Activated CD8-positive, alpha-beta T cell treated with anti-CD3 and anti-CD28 coated beads, Interleukin-2, amount 10 ng/mL, durations not matched to agents 7 days and 5 days (primary cell): ENCODE measurements at regions not wholly inside any gene's neighbourhood (a gene's known extent, or its start where the extent isn't known, plus 50 kb on each side); places are given as distances from the start of the nearest gene placed in this dataset.
"Not testable (repeated sequence)": the region's sequence is repeated elsewhere in the genome, so short reads cannot be mapped to it uniquely, and the experiment has no call there.

Source experiments
- ATAC-seq: fragments of 150-1000 bp; cut with Tn5 transposase; one replicate; pipeline ENCODE4 v1.10.0; 2021; ENCODE audit warnings: moderate library complexity
- CTCF ChIA-PET: fragments of 350-600 bp; sonication (Branson Sonifier 250); formaldehyde crosslinking; loops from one replicate; lab custom pipeline; 2021; ENCODE audit warnings: antibody characterized with exemption; lab: Charles Lee
- POLR2A ChIA-PET: fragments of 350-600 bp; sonication (Branson Sonifier 250); formaldehyde crosslinking; loops from one replicate; lab custom pipeline; 2021; ENCODE audit warnings: antibody characterized with exemption; lab: Charles Lee
- DNase-seq: peaks from one replicate; pipeline ENCODE4 v3.0.0-alpha.2; 2020
- H3K27ac Mint-ChIP-seq: one replicate; pipeline ENCODE4 v1.8.0; 2021; ENCODE audit warnings: mild to moderate bottlenecking, mixed read lengths
- H3K27me3 Mint-ChIP-seq: one replicate; pipeline ENCODE4 v1.8.0; 2021; ENCODE audit warnings: low read depth, mixed read lengths
- H3K36me3 Mint-ChIP-seq: one replicate; pipeline ENCODE4 v1.8.0; 2021; ENCODE audit warnings: low read depth, mixed read lengths
- H3K4me1 Mint-ChIP-seq: one replicate; pipeline ENCODE4 v1.8.0; 2021; ENCODE audit warnings: low read depth, mixed read lengths
- H3K4me3 Mint-ChIP-seq: one replicate; pipeline ENCODE4 v1.8.0; 2021; ENCODE audit warnings: mild to moderate bottlenecking, mixed read lengths
- H3K9me3 Mint-ChIP-seq: one replicate; pipeline ENCODE4 v1.8.0; 2022; ENCODE audit warnings: mixed read lengths; ENCODE audit not compliant: insufficient read depth

DNA sequence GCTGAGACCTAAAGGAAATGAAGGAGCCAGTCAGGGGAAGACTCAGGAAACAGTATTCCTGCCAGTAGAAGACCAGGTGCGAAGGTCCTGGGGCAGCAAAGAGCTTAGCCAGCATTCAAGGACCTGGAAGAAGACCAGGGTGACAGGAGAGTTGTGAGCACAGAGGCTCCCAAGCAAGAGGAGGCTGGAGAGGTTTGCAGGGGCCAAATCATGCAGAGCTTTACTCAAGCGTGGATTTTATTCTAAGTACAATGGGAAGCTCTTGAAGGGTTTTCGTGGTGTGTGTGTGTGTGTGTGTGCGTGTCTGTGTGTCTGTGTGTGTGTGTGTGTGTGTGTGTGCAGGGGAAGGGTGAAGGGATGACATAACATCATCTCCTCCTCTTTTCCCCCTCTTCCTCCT is 200.7 kb upstream of the IRF2BP2 start:
- POLR2A ChIA-PET, result not testable (repeated sequence)

DNA sequence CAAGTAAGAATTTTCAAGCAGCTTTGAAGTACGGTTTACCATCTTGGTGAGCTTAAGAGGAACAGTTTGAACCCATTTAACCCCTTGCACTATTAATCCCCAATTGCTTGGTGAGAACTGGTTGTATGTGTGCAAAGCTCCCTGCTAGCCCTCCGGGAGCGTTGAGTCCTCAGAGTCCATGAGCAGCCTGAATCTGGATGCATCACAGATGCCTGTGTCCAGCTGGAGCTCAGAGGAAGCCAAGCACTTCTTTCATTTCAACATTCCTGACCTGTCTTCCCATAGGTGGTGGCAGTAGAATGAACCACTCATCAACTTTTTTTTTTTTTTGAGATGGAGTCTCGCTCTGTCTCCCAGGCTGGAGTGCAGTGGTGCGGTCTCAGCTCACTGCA is 199.9 kb upstream of the IRF2BP2 start:
- H3K36me3 Mint-ChIP-seq, CTCF ChIA-PET, ATAC-seq, H3K4me3 Mint-ChIP-seq, H3K27me3 Mint-ChIP-seq, DNase-seq, H3K4me1 Mint-ChIP-seq, H3K9me3 Mint-ChIP-seq, H3K27ac Mint-ChIP-seq, POLR2A ChIA-PET: not testable (repeated sequence)

More for the DNA sequence above, 200.7 kb upstream of the IRF2BP2 start:
- H3K9me3 Mint-ChIP-seq, H3K4me1 Mint-ChIP-seq, H3K4me3 Mint-ChIP-seq, CTCF ChIA-PET, DNase-seq, H3K27ac Mint-ChIP-seq, H3K27me3 Mint-ChIP-seq, ATAC-seq, H3K36me3 Mint-ChIP-seq: not testable (repeated sequence)

GRCh38 chr1:234808943-234809853 is 199.2 kb upstream of the IRF2BP2 start:
- ATAC-seq, POLR2A ChIA-PET, H3K9me3 Mint-ChIP-seq, H3K27ac Mint-ChIP-seq, CTCF ChIA-PET, H3K4me3 Mint-ChIP-seq, H3K4me1 Mint-ChIP-seq, H3K36me3 Mint-ChIP-seq, H3K27me3 Mint-ChIP-seq, DNase-seq: not testable (repeated sequence)

DNA sequence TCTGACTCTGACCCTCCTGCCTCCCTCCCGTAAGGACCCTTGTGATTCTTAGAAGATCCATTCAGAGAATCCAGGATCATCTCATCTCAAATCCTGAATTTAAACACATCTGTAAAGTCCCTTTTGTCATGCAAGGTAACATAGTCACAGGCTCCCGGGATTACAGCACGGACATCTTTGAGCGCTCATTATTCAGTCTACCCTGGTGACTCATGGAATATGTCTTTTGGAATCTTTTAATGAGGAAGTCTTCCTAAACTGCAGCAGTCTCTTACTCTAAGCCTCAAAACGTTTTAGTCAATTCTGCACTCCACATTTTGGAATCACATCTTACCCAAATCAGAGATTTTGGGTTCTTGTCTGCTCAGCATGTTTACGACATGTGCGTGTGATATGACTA is 198.5 kb upstream of the IRF2BP2 start:
- H3K9me3 Mint-ChIP-seq, H3K36me3 Mint-ChIP-seq, CTCF ChIA-PET, H3K4me3 Mint-ChIP-seq, H3K4me1 Mint-ChIP-seq, H3K27ac Mint-ChIP-seq, H3K27me3 Mint-ChIP-seq, POLR2A ChIA-PET, ATAC-seq, DNase-seq: not testable (repeated sequence)

- ATAC-seq, POLR2A ChIA-PET, H3K27me3 Mint-ChIP-seq, DNase-seq, H3K4me1 Mint-ChIP-seq, H3K36me3 Mint-ChIP-seq, H3K9me3 Mint-ChIP-seq, H3K27ac Mint-ChIP-seq, H3K4me3 Mint-ChIP-seq, CTCF ChIA-PET: not testable (repeated sequence)
These were observed 197.7 kb upstream of the IRF2BP2 start for GRCh38 chr1:234807705-234808104.

DNA sequence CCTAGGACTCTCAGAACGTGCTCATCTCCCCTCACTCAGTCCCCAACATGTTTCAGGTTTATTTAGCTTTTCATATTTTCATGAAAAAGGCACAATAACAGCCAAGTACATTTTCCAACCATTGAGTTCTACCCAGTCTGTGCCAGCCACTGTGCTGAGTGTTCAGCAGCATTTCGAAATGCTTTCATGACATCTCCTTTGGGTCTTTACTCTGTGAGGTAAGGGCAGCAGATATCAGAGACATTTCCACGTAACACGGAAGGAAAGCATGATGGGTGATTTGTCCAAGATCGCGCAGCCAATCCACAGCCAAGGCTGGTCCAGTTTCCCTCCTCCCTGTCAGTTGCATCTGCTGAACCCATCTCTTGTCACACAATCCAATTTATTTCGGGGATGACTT is 192.6 kb upstream of the IRF2BP2 start:
- H3K4me3 Mint-ChIP-seq, DNase-seq, H3K9me3 Mint-ChIP-seq, H3K27ac Mint-ChIP-seq, POLR2A ChIA-PET, ATAC-seq, H3K36me3 Mint-ChIP-seq, H3K27me3 Mint-ChIP-seq, H3K4me1 Mint-ChIP-seq, CTCF ChIA-PET: not testable (repeated sequence)

GRCh38 chr1:234801636-234802035 is 191.7 kb upstream of the IRF2BP2 start:
- POLR2A ChIA-PET, H3K9me3 Mint-ChIP-seq, H3K4me1 Mint-ChIP-seq, H3K27ac Mint-ChIP-seq, ATAC-seq, H3K36me3 Mint-ChIP-seq, H3K4me3 Mint-ChIP-seq, CTCF ChIA-PET, DNase-seq, H3K27me3 Mint-ChIP-seq: not testable (repeated sequence)

GRCh38 chr1:234801147-234801546 is 191.2 kb upstream of the IRF2BP2 start:
- H3K4me1 Mint-ChIP-seq, CTCF ChIA-PET, H3K27ac Mint-ChIP-seq, H3K27me3 Mint-ChIP-seq, DNase-seq, H3K9me3 Mint-ChIP-seq, POLR2A ChIA-PET, ATAC-seq, H3K36me3 Mint-ChIP-seq, H3K4me3 Mint-ChIP-seq: not testable (repeated sequence)

DNA sequence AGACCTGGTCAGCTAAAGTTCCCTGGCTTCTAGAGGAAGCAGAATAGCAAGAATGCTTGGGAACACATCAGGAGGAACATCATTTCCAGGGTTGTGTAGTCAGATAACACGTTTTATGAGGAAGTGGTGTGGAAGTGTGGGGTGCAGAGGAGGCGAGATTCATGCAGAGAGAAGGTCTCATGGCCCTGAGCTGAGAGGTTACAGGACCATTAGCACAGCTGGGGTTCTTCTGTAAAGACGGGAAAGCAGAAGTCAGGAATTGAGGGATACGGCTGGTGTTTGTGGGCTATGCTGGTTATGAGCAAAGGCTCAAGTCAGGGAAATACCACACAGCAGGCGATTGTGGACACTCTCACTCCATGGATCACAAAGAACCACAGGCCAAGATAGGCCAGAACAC is 190.6 kb upstream of the IRF2BP2 start:
- H3K4me3 Mint-ChIP-seq, ATAC-seq, DNase-seq, H3K27ac Mint-ChIP-seq, H3K27me3 Mint-ChIP-seq, H3K9me3 Mint-ChIP-seq, H3K4me1 Mint-ChIP-seq, POLR2A ChIA-PET, CTCF ChIA-PET, H3K36me3 Mint-ChIP-seq: not testable (repeated sequence)

DNA sequence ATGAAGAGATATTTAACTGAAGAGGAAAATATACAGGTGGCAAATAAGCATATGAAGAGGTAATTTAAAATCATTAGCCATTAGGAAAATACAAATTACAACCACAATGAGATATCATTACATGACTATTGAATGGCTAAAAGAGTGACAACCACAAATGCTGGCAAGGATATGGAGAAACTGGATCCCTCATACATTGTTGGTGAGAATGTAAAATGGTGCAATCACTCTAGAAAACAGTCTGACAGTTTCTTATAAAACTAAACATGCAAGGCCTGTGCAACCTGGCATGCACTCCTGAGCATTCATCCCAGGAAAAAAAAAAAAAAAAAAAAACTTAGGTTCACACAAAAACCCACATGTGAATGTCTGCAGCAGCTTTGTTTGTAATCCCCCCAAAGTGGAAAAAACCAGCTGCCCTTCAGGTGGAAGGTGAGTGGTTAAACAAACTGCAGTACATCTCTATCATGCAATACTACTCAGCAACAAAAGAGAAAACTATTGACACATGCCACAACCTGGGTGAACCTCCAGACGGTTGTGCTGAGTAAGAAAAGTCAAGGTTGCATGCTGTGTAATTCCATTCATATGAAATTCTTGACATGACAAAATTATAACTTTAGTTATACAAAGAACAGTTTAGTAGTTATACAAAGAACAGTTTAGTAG is 189.2 kb upstream of the IRF2BP2 start:
- H3K4me3 Mint-ChIP-seq, H3K27ac Mint-ChIP-seq, H3K36me3 Mint-ChIP-seq, H3K4me1 Mint-ChIP-seq, POLR2A ChIA-PET, CTCF ChIA-PET, H3K9me3 Mint-ChIP-seq, DNase-seq, H3K27me3 Mint-ChIP-seq, ATAC-seq: not testable (repeated sequence)

GRCh38 chr1:234797216-234797615 is 187.2 kb upstream of the IRF2BP2 start:
- ATAC-seq, CTCF ChIA-PET, H3K27me3 Mint-ChIP-seq: not testable (repeated sequence)

DNA sequence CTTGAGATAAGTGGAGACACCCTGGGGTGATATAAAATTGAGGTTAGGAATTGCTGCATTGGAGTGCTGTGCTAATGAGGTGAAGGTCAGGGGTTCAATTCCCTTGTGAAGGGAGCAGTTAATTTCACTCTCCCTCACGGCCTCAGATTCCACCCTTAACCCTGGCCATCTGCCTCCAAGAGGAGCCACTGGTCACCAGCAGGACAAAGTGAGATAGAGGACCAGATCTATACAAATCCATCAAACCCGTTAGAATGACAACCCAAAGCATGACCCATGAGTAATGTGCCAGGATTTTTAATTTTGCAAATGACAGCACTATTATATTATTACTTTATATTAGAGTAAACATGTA is 186.4 kb upstream of the IRF2BP2 start:
- POLR2A ChIA-PET, CTCF ChIA-PET, ATAC-seq, H3K27me3 Mint-ChIP-seq, DNase-seq, H3K4me3 Mint-ChIP-seq, H3K27ac Mint-ChIP-seq, H3K4me1 Mint-ChIP-seq, H3K9me3 Mint-ChIP-seq, H3K36me3 Mint-ChIP-seq: not testable (repeated sequence)

More at GRCh38 chr1:234797216-234797615, 187.2 kb upstream of the IRF2BP2 start:
- H3K4me1 Mint-ChIP-seq, POLR2A ChIA-PET, H3K36me3 Mint-ChIP-seq, H3K4me3 Mint-ChIP-seq, H3K9me3 Mint-ChIP-seq, DNase-seq, H3K27ac Mint-ChIP-seq: not testable (repeated sequence)
